Tibial artery (tissue), 4 donors: ENCODE measurements at regions not wholly inside any gene's neighbourhood (a gene's known extent, or its start where the extent isn't known, plus 50 kb on each side); places are given as distances from the start of the nearest gene placed in this dataset.
A peak's percentile ranks its signal among the peaks of the same experiment; 100 is the strongest.
"Not testable (repeated sequence)": the region's sequence is repeated elsewhere in the genome, so short reads cannot be mapped to it uniquely, and the experiment has no call there.

Experiments used
- DNase-seq, 2 donors: peaks; one replicate each; pipeline ENCODE4 v3.0.0-alpha.2; 2019
- H3K27ac ChIP-seq, 2 donors: fragments of 200-600 bp; sonication (generic) in 1 of 2; 1 replicate in 1 of 2; 2 replicates in 1 of 2; pipeline ENCODE4 v1.5.1; 2018 to 2019; ENCODE audit warnings: mild to moderate bottlenecking in 1 of 2
- H3K27me3 ChIP-seq, 2 donors: fragments of 200-600 bp; sonication (generic) in 1 of 2; one replicate each; pipeline versions ENCODE4 v1.5.1 to v1.6.0; 2016 to 2019
- H3K36me3 ChIP-seq, 3 donors: fragments of 200-600 bp; sonication (generic) in 2 of 3; one replicate each; pipeline ENCODE4 v1.5.1; 2016 to 2019; ENCODE audit warnings: mild to moderate bottlenecking in 2 of 3
- H3K4me1 ChIP-seq, 4 donors: fragments of 200-600 bp; sonication (generic) in 2 of 4; 1 replicate in 3 of 4; 2 replicates in 1 of 4; pipeline ENCODE4 v1.5.1; 2016 to 2019
- H3K4me3 ChIP-seq, 2 donors: fragments of 200-600 bp; sonication (generic) in 1 of 2; 1 replicate in 1 of 2; 2 replicates in 1 of 2; pipeline ENCODE4 v1.5.1; 2018 to 2019; ENCODE audit warnings: mild to moderate bottlenecking in 2 of 2
- H3K9me3 ChIP-seq, 3 donors: fragments of 200-600 bp; sonication (generic) in 1 of 3; one replicate each; pipeline ENCODE4 v1.5.1; 2016 to 2019
- intact Hi-C: fragments of 100-400 bp; cut with DNase I; formaldehyde crosslinking; loops from one replicate; pipeline ENCODE4 v1.15.0; 2023; ENCODE audit warnings: low total_unique reads

- H3K4me3 ChIP-seq, intact Hi-C loops, H3K27ac ChIP-seq, H3K36me3 ChIP-seq, H3K4me1 ChIP-seq, H3K9me3 ChIP-seq, H3K27me3 ChIP-seq: not testable (repeated sequence)
- DNase-seq, result peak in 1 of 2 donors; percentile 7
These were observed 1250.0 kb upstream of the DEFB115 start for GRCh38 chr20:30007496-30007895.
